ENCODE measurements at regions not wholly inside any gene's neighbourhood (a gene's known extent, or its start where the extent isn't known, plus 50 kb on each side); places are given as distances from the start of the nearest gene placed in this dataset.

- DNase-seq (no peak), ATAC-seq (no peak)
- Mint-ChIP-seq H3K9me3 (peaks cover 2% of the 10 kb centered on the region), H3K27me3 (no peaks in the 10 kb centered on the region), H3K4me3 (no peak overlapping the region), H3K36me3 (ENCODE audit: low read depth) (no peaks in the 10 kb centered on the region), H3K4me1 (ENCODE audit: low read depth) (no peaks in the 10 kb centered on the region), H3K27ac (no peak overlapping the region)
- ChIA-PET POLR2A (no interaction called here), CTCF (no interaction called here)
- TF ChIP-seq CTCF (IDR thresholded peaks at IDR 0.05): no peak
- intact Hi-C loops (cut with micrococcal nuclease): no loop called here
These were observed 660.6 kb upstream of the SLC10A2 start for GRCh38 chr13:103726808-103727207.

DNA sequence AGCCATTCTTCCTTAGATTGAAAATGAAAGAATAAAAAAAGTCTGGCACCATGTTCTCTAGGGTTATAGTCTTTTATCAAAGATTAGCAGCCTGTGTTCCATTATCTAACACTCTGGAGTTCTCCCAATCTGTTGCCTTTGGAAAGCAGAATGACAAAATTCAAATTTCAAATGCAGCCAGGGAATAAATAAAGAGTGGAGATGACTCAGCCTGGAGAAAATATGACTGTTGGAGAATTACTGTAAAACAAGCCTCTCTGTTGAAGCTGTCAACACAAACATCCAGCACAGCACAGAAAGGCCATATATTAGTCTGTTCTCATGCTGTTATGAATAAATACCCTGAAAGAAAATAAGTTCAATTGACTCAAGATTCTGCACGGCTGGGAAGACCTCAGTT is 650.5 kb upstream of the SLC10A2 start:
- no peaks in the 10 kb centered on the region for H3K36me3 Mint-ChIP-seq (ENCODE audit: low read depth)

GRCh38 chr13:103715335-103715734 is 649.1 kb upstream of the SLC10A2 start:
- intact Hi-C loops (cut with micrococcal nuclease): no loop called here
- Mint-ChIP-seq H3K4me1 (ENCODE audit: low read depth) (no peaks in the 10 kb centered on the region), H3K36me3 (ENCODE audit: low read depth) (no peaks in the 10 kb centered on the region), H3K27me3 (no peaks in the 10 kb centered on the region), H3K4me3 (no peak overlapping the region), H3K27ac (no peak overlapping the region), H3K9me3 (peaks cover 7% of the 10 kb centered on the region)
- CTCF ChIA-PET: no interaction called here
- no peak for TF ChIP-seq CTCF (IDR thresholded peaks at IDR 0.05)
- DNase-seq (no peak), ATAC-seq (no peak)
- POLR2A ChIA-PET: no interaction called here

More for the DNA sequence above, 650.5 kb upstream of the SLC10A2 start:
- DNase-seq (no peak), ATAC-seq (no peak)
- no peak for TF ChIP-seq CTCF (IDR thresholded peaks at IDR 0.05)
- Mint-ChIP-seq H3K9me3 (peaks cover 7% of the 10 kb centered on the region), H3K27me3 (no peaks in the 10 kb centered on the region), H3K27ac (no peak overlapping the region), H3K4me1 (ENCODE audit: low read depth) (no peaks in the 10 kb centered on the region), H3K4me3 (no peak overlapping the region)
- POLR2A ChIA-PET: no interaction called here
- intact Hi-C loops (cut with micrococcal nuclease): no loop called here
- CTCF ChIA-PET: no interaction called here

GRCh38 chr13:103703246-103703645 is 637.0 kb upstream of the SLC10A2 start:
- no peaks in the 10 kb centered on the region for H3K36me3 Mint-ChIP-seq (ENCODE audit: low read depth)
- no peak overlapping the region for H3K27ac Mint-ChIP-seq
- peaks cover 6% of the 10 kb centered on the region for H3K9me3 Mint-ChIP-seq
- ChIA-PET CTCF (no interaction called here), POLR2A (no interaction called here)
- no peaks in the 10 kb centered on the region for H3K4me1 Mint-ChIP-seq (ENCODE audit: low read depth)
- DNase-seq (no peak), ATAC-seq (no peak)
- no peak for TF ChIP-seq CTCF (IDR thresholded peaks at IDR 0.05)
- no peaks in the 10 kb centered on the region for H3K27me3 Mint-ChIP-seq
- H3K4me3 Mint-ChIP-seq: no peak overlapping the region
- intact Hi-C loops (cut with micrococcal nuclease): no loop called here

DNA sequence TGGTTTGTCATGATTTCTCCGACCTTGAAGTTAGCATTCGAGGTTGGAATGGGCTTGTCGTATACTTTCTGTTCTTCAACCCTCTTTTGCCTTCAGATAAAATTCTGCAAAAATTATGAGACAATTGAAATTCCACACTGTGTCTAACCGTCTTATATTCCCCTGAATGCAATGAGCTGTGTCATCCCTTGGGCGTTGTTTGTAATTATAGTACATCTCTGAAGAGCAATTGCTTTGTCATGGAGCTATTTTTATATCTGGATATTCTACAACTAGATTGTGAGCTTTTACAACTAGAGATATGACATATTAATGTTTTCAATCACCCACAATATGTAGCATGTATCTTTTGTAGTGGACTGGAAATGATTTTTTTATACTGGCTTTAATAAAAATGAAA is 631.8 kb upstream of the SLC10A2 start:
- no peak for TF ChIP-seq CTCF (IDR thresholded peaks at IDR 0.05)
- H3K36me3 Mint-ChIP-seq (ENCODE audit: low read depth): no peaks in the 10 kb centered on the region
- intact Hi-C loops (cut with micrococcal nuclease): no loop called here
- H3K4me3 Mint-ChIP-seq: no peak overlapping the region
- ChIA-PET POLR2A (no interaction called here), CTCF (no interaction called here)
- H3K27me3 Mint-ChIP-seq: no peaks in the 10 kb centered on the region
- no peak overlapping the region for H3K27ac Mint-ChIP-seq
- ATAC-seq (no peak), DNase-seq (no peak)
- no peaks in the 10 kb centered on the region for H3K4me1 Mint-ChIP-seq (ENCODE audit: low read depth)
- H3K9me3 Mint-ChIP-seq: peaks cover 3% of the 10 kb centered on the region

Measured in activated CD8-positive, alpha-beta T cell treated with anti-CD3 and anti-CD28 coated beads for 36 hours (primary cell).